Pancreas (tissue), 10 donors: ENCODE measurements at regions not wholly inside any gene's neighbourhood (a gene's known extent, or its start where the extent isn't known, plus 50 kb on each side); places are given as distances from the start of the nearest gene placed in this dataset.
A peak's percentile ranks its signal among the peaks of the same experiment; 100 is the strongest.

Experiments used
- ATAC-seq, 4 donors: fragments of 200-7000 bp; cut with Tn5 transposase; one replicate each; pipeline versions ENCODE4 v1.8.0 to v1.9.1; 2020; ENCODE audit warnings: mild to moderate bottlenecking in 4 of 4, moderate library complexity in 4 of 4
- DNase-seq, 6 donors: peaks; one replicate each; pipeline ENCODE4 v3.0.0-alpha.2; 2020
- FAIRE-seq: peaks from 2 replicates; lab custom pipeline; 2012; peaks lifted over from hg19 to GRCh38; lab: Jason Lieb, UNC
- H3K27ac ChIP-seq, 4 donors: fragments of 200-600 bp; sonication (generic); 1 replicate in 3 of 4; 2 replicates in 1 of 4; pipeline versions ENCODE4 v1.5.0 to v1.8.0; 2020
- H3K27me3 ChIP-seq, 4 donors: fragments of 200-600 bp; one replicate each; pipeline ENCODE4 v1.8.0; 2021
- H3K36me3 ChIP-seq, 3 donors: fragments of 200-600 bp; sonication (generic) in 1 of 3; one replicate each; pipeline versions ENCODE4 v1.5.0 to v1.8.0; 2020 to 2021
- H3K4me1 ChIP-seq, 3 donors: fragments of 200-600 bp; one replicate each; pipeline ENCODE4 v1.8.0; 2021
- H3K4me3 ChIP-seq, 4 donors: fragments of 200-600 bp; sonication (generic) in 2 of 4; one replicate each; pipeline versions ENCODE4 v1.5.0 to v1.8.0; 2020 to 2021
- H3K9me3 ChIP-seq, 4 donors: fragments of 200-600 bp; one replicate each; pipeline ENCODE4 v1.8.0; 2021
- CTCF ChIP-seq, 4 donors: fragments of 200-600 bp; sonication (generic) in 3 of 4; IDR thresholded peaks; one replicate each; pipeline versions ENCODE4 v1.5.0 to v1.8.0; 2021; ENCODE audit warnings: antibody characterized with exemption in 4 of 4
- WGBS, 2 donors: extraction: QIAGEN DNeasy Blood & Tissue Kit; methylation state at CpG; one replicate each; pipeline ENCODE4 v1.1.7; 2013; 5-methylcytosine and 5-hydroxymethylcytosine counted together
- intact Hi-C, 3 donors: fragments of 100-400 bp; cut with DNase I; formaldehyde crosslinking; loops; one replicate each; pipeline versions ENCODE4 v1.11.1 to v1.14.2; 2022
- donor health status: healthy with polysubstance abuse.
- donor health status: DM: no; HTN: no; CAD: no; lungs with moderate emphysema.
- donor health status: DM: no; HTN: no; CAD: no.
- donor health status: control.
- donor health status: control.
- donor health status: Bipolar disorder and iron deficiency.
- donor health status: DM: yes; HTN: yes; CAD: no.
- donor health status: DM: no; HTN: no; CAD: no.
- donor health status: DM: no; HTN: no; CAD: no.
- donor health status: DM: yes; HTN: yes; CAD: no.

- H3K4me1 ChIP-seq, result no peaks in the 10 kb centered on the region
- FAIRE-seq (peak; percentile 23), ATAC-seq (no peak), DNase-seq (no peak)
- intact Hi-C loops, result no loop called here
- no peaks in the 10 kb centered on the region for H3K36me3 ChIP-seq
- H3K4me3 ChIP-seq, result no peak overlapping the region
- TF ChIP-seq CTCF (IDR thresholded peaks at IDR 0.05), result no peak
- no peaks in the 10 kb centered on the region for H3K9me3 ChIP-seq
- 64 to 76% methylated on average over 3 of the region's 3 CpGs for WGBS, 2 donors
- H3K27me3 ChIP-seq, result no peaks in the 10 kb centered on the region
- H3K27ac ChIP-seq, result no peak overlapping the region
Observed at GRCh38 chr10:6995341-6995740, 415.3 kb upstream of the PRKCQ start.

- Histone ChIP-seq H3K36me3 (no peaks in the 10 kb centered on the region), H3K27ac (no peak overlapping the region), H3K9me3 (no peaks in the 10 kb centered on the region), H3K4me1 (no peaks in the 10 kb centered on the region), H3K27me3 (no peaks in the 10 kb centered on the region), H3K4me3 (no peak overlapping the region)
- ATAC-seq, result no peak
- no peak for DNase-seq
- intact Hi-C loops, result no loop called here
- TF ChIP-seq CTCF (IDR thresholded peaks at IDR 0.05), result no peak
- FAIRE-seq, result no peak
Observed at GRCh38 chr10:6990891-6991290, 410.8 kb upstream of the PRKCQ start.

GRCh38 chr10:6988654-6989053 is 408.6 kb upstream of the PRKCQ start:
- H3K4me1 ChIP-seq, result no peaks in the 10 kb centered on the region
- intact Hi-C loops, result no loop called here
- no peak overlapping the region for H3K27ac ChIP-seq
- no peak for TF ChIP-seq CTCF (IDR thresholded peaks at IDR 0.05)
- ATAC-seq (no peak), FAIRE-seq (no peak), DNase-seq (no peak)
- no peaks in the 10 kb centered on the region for H3K9me3 ChIP-seq
- H3K27me3 ChIP-seq, result no peaks in the 10 kb centered on the region
- H3K36me3 ChIP-seq, result no peaks in the 10 kb centered on the region
- no peak overlapping the region for H3K4me3 ChIP-seq
- 75 to 80% methylated on average over 4 of the region's 4 CpGs for WGBS, 2 donors

GRCh38 chr10:6987536-6987945 is 407.5 kb upstream of the PRKCQ start:
- WGBS, 2 donors, result 70 to 73% methylated on average over 8 of the region's 8 CpGs
- H3K27ac ChIP-seq, result no peak overlapping the region
- no peaks in the 10 kb centered on the region for H3K9me3 ChIP-seq
- DNase-seq, result no peak
- TF ChIP-seq CTCF (IDR thresholded peaks at IDR 0.05), result no peak
- FAIRE-seq, result no peak
- intact Hi-C loops, result no loop called here
- no peak for ATAC-seq
- H3K4me1 ChIP-seq, result no peaks in the 10 kb centered on the region
- H3K36me3 ChIP-seq, result no peaks in the 10 kb centered on the region
- no peak overlapping the region for H3K4me3 ChIP-seq
- no peaks in the 10 kb centered on the region for H3K27me3 ChIP-seq

GRCh38 chr10:6986927-6987326 is 406.9 kb upstream of the PRKCQ start:
- FAIRE-seq, result no peak
- Histone ChIP-seq H3K4me1 (no peaks in the 10 kb centered on the region), H3K27me3 (no peaks in the 10 kb centered on the region), H3K36me3 (no peaks in the 10 kb centered on the region), H3K4me3 (no peak overlapping the region), H3K9me3 (no peaks in the 10 kb centered on the region), H3K27ac (no peak overlapping the region)
- no peak for TF ChIP-seq CTCF (IDR thresholded peaks at IDR 0.05)
- intact Hi-C loops, result no loop called here
- WGBS, 2 donors, result 84 to 92% methylated on average over 10 of the region's 10 CpGs
- DNase-seq, result no peak
- no peak for ATAC-seq
